Right ventricle myocardium inferior (tissue), 1 donor: ENCODE measurements at regions not wholly inside any gene's neighbourhood (a gene's known extent, or its start where the extent isn't known, plus 50 kb on each side); places are given as distances from the start of the nearest gene placed in this dataset.
"Not testable (repeated sequence)": the region's sequence is repeated elsewhere in the genome, so short reads cannot be mapped to it uniquely, and the experiment has no call there.

Source experiments
- ATAC-seq: fragments of 200-7000 bp; cut with Tn5 transposase; one replicate; pipeline ENCODE4 v1.9.1; 2020; ENCODE audit warnings: mild to moderate bottlenecking, moderate library complexity
- DNase-seq: peaks from one replicate; pipeline ENCODE4 v3.0.0; 2021; ENCODE audit errors: missing footprints
- intact Hi-C: fragments of 100-400 bp; cut with DNase I; formaldehyde crosslinking; loops from one replicate; pipeline ENCODE4 v1.11.0; 2022
- donor health status: DM: no; HTN: yes; CAD: no; lungs with severe emphysema.

GRCh38 chr11:39860931-39861330 is 1598.5 kb downstream of the LRRC4C start:
- intact Hi-C loops: no loop called here

GRCh38 chr11:39817241-39817640 is 1642.2 kb downstream of the LRRC4C start:
- DNase-seq: no peak
- intact Hi-C loops: no loop called here
- ATAC-seq: no peak

More at GRCh38 chr11:39860931-39861330, 1598.5 kb downstream of the LRRC4C start:
- ATAC-seq: no peak
- no peak for DNase-seq

GRCh38 chr11:39810358-39810757 is 1649.1 kb downstream of the LRRC4C start:
- ATAC-seq (no peak), DNase-seq (no peak)
- intact Hi-C loops: no loop called here

GRCh38 chr11:39809833-39810232 is 1649.6 kb downstream of the LRRC4C start:
- ATAC-seq (no peak), DNase-seq (no peak)
- intact Hi-C loops: no loop called here

GRCh38 chr11:39807904-39808303 is 1651.5 kb downstream of the LRRC4C start:
- ATAC-seq: no peak
- DNase-seq: no peak
- intact Hi-C loops: no loop called here

GRCh38 chr11:39806652-39807051 is 1652.8 kb downstream of the LRRC4C start:
- DNase-seq (no peak), ATAC-seq (no peak)
- intact Hi-C loops: no loop called here

- ATAC-seq (no peak), DNase-seq (no peak)
- intact Hi-C loops: no loop called here
Measured at GRCh38 chr11:39804271-39804670, 1655.2 kb downstream of the LRRC4C start.

GRCh38 chr11:39786682-39787081 is 1672.8 kb downstream of the LRRC4C start:
- ATAC-seq: no peak
- no peak for DNase-seq
- intact Hi-C loops: no loop called here

GRCh38 chr11:39786281-39786680 is 1673.2 kb downstream of the LRRC4C start:
- intact Hi-C loops: no loop called here
- DNase-seq (peak; percentile 60), ATAC-seq (no peak)

GRCh38 chr11:39784873-39785272 is 1674.6 kb downstream of the LRRC4C start:
- DNase-seq (no peak), ATAC-seq (no peak)
- intact Hi-C loops: no loop called here

- intact Hi-C loops: no loop called here
- no peak for ATAC-seq
- DNase-seq: no peak
Measured at GRCh38 chr11:39780131-39780530, 1679.3 kb downstream of the LRRC4C start.

- ATAC-seq (no peak), DNase-seq (no peak)
- intact Hi-C loops: no loop called here
Measured at GRCh38 chr11:39777035-39777434, 1682.4 kb downstream of the LRRC4C start.

- intact Hi-C loops: no loop called here
- DNase-seq: no peak
- no peak for ATAC-seq
Measured at GRCh38 chr11:39772525-39773137, 1686.8 kb downstream of the LRRC4C start.

GRCh38 chr11:39768214-39768613 is 1691.2 kb downstream of the LRRC4C start:
- DNase-seq (no peak), ATAC-seq (no peak)
- intact Hi-C loops: no loop called here

GRCh38 chr11:39745401-39745800 is 1714.1 kb downstream of the LRRC4C start:
- ATAC-seq (no peak), DNase-seq (no peak)
- intact Hi-C loops: no loop called here

GRCh38 chr11:39741066-39741465 is 1718.4 kb downstream of the LRRC4C start:
- intact Hi-C loops: no loop called here
- ATAC-seq: no peak
- no peak for DNase-seq

- DNase-seq, ATAC-seq, intact Hi-C loops: not testable (repeated sequence)
Measured at GRCh38 chr11:39736351-39736750, 1723.1 kb downstream of the LRRC4C start.

GRCh38 chr11:39732001-39732400 is 1727.5 kb downstream of the LRRC4C start:
- intact Hi-C loops: no loop called here
- DNase-seq (no peak), ATAC-seq (no peak)

GRCh38 chr11:39725081-39725480 is 1734.4 kb downstream of the LRRC4C start:
- no peak for ATAC-seq
- intact Hi-C loops: no loop called here
- no peak for DNase-seq

- DNase-seq (no peak), ATAC-seq (no peak)
- intact Hi-C loops: no loop called here
Measured at GRCh38 chr11:39724404-39724803, 1735.0 kb downstream of the LRRC4C start.

- DNase-seq: no peak
- intact Hi-C loops: no loop called here
- no peak for ATAC-seq
Measured at GRCh38 chr11:39712581-39712980, 1746.9 kb downstream of the LRRC4C start.
